ENCODE measurements at regions not wholly inside any gene's neighbourhood (a gene's known extent, or its start where the extent isn't known, plus 50 kb on each side); places are given as distances from the start of the nearest gene placed in this dataset.

DNA sequence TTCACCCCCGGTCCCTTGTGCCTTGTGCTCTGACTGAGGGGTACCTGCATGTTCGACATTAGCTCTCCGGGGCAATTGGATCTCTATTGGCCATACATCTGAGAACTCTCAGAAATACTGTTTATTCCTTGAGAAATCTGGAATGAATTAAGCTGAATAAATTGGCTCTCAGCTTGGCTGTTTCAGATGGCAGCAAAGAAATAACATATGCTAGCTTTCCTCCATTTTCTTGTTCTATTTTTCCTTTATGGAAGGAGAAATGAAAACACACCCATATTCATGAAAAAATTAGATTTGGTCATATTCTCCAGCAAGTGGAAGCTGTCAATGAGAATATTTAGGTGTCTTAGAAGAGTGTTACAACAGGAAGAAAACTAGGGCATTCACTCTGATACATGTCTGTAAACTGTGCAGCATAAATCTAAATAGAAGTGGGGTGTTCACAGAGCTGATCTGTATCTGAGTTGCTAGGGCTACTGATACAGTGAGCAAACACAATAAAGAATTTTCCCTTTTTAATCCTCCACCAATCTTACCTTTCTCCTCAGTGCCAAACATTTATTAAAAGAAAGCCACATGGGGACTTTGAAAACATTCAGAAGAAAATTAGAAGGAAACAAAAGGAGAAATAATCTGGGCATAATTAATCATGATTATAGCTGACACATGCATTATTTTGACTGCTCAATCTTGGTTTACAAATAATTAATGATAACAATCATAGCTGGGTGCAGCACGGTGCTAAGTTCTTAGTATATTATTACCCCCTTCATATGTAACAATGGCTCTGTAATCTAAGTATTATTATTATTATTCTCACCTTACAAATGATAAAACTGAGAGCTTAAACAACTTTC is 671.9 kb upstream of the USP24 start:
- CTCF ChIA-PET, result interaction anchor here (0.6 kb wide), 1 partner anchor 25 kb away, joined by 3 read pairs; no protein-coding TSS in a partner anchor
- BruUV-seq (replicated peaks), result no TSS peak
- Histone ChIP-seq H2AFZ (no peak overlapping the region), H4K20me1 (ENCODE audit: insufficient read depth) (no peaks in the 10 kb centered on the region), H3K27ac (no peak overlapping the region), H3K4me1 (replicated peaks; ENCODE audit: insufficient read depth) (no peaks in the 10 kb centered on the region; the same call in 1 of the 2 replicates), H3F3A (ENCODE audit: insufficient read depth, low read depth) (no peaks in the 10 kb centered on the region), H3K4me3 (no peak overlapping the region), H3K36me3 (ENCODE audit: low read depth) (no peaks in the 10 kb centered on the region), H3K4me2 (no peak overlapping the region), H3K9me2 (ENCODE audit: insufficient read depth) (no peaks in the 10 kb centered on the region), H3K9me3 (ENCODE audit: insufficient read depth, low read depth) (peaks cover 3% of the 10 kb centered on the region; the same call in 1 of the 2 replicates), H3K79me2 (ENCODE audit: low read depth) (no peaks in the 10 kb centered on the region), H3K27me3 (ENCODE audit: insufficient read depth, low read depth) (no peaks in the 10 kb centered on the region)
- intact Hi-C loops (cut with micrococcal nuclease; ENCODE audit: unreplicated experiment), result no loop called here
- TF ChIP-seq, protein P1, sequence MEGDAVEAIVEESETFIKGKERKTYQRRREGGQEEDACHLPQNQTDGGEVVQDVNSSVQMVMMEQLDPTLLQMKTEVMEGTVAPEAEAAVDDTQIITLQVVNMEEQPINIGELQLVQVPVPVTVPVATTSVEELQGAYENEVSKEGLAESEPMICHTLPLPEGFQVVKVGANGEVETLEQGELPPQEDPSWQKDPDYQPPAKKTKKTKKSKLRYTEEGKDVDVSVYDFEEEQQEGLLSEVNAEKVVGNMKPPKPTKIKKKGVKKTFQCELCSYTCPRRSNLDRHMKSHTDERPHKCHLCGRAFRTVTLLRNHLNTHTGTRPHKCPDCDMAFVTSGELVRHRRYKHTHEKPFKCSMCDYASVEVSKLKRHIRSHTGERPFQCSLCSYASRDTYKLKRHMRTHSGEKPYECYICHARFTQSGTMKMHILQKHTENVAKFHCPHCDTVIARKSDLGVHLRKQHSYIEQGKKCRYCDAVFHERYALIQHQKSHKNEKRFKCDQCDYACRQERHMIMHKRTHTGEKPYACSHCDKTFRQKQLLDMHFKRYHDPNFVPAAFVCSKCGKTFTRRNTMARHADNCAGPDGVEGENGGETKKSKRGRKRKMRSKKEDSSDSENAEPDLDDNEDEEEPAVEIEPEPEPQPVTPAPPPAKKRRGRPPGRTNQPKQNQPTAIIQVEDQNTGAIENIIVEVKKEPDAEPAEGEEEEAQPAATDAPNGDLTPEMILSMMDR (conservative IDR thresholded peaks at IDR 0.05), result no peak
- no peak for TF ChIP-seq EZH2 (IDR thresholded peaks at IDR 0.05; ENCODE audit: low read depth)
- POLR2A ChIA-PET (ENCODE audit: unreplicated experiment), result no interaction called here
- DNase-seq, result peak in 1 of 2 experiments; percentile 46

DNA sequence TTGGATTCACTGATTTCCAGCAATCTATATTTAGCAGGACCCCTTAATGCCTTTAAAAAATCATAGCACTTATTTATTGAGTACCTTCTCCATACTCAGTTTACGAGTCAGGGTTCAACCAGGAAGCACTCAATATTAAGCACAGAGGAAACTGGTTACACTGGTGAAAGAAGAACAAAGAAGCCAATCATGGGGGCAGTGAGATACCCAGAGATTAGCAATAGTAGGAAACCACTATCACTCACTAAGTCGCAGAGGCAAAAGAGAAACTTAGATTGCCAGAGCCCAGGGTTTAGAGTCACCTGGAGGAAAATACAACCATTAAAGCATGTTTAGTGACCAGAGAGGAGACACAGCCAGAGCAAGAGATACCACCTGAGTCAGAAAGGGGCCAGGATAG is 670.5 kb upstream of the USP24 start:
- POLR2A ChIA-PET (ENCODE audit: unreplicated experiment), result no interaction called here
- TF ChIP-seq EZH2 (IDR thresholded peaks at IDR 0.05; ENCODE audit: low read depth), result no peak
- TF ChIP-seq, protein P1 (conservative IDR thresholded peaks at IDR 0.05), result no peak
- Histone ChIP-seq H3K79me2 (ENCODE audit: low read depth) (no peaks in the 10 kb centered on the region), H2AFZ (peak overlapping the region; percentile 62; the same call in 1 of the 2 replicates), H3K36me3 (ENCODE audit: low read depth) (no peaks in the 10 kb centered on the region), H3K9me2 (ENCODE audit: insufficient read depth) (no peaks in the 10 kb centered on the region), H3K4me3 (no peak overlapping the region), H3K4me1 (replicated peaks; ENCODE audit: insufficient read depth) (no peaks in the 10 kb centered on the region; the same call in 1 of the 2 replicates), H4K20me1 (ENCODE audit: insufficient read depth) (no peaks in the 10 kb centered on the region), H3K9me3 (ENCODE audit: insufficient read depth, low read depth) (no peaks in the 10 kb centered on the region; the same call in 1 of the 2 replicates), H3K27ac (no peak overlapping the region), H3K27me3 (ENCODE audit: insufficient read depth, low read depth) (no peaks in the 10 kb centered on the region), H3F3A (ENCODE audit: insufficient read depth, low read depth) (no peaks in the 10 kb centered on the region), H3K4me2 (no peak overlapping the region)
- CTCF ChIA-PET, result no interaction called here
- no peak for DNase-seq
- intact Hi-C loops (cut with micrococcal nuclease; ENCODE audit: unreplicated experiment), result no loop called here
- BruUV-seq (replicated peaks), result no TSS peak

DNA sequence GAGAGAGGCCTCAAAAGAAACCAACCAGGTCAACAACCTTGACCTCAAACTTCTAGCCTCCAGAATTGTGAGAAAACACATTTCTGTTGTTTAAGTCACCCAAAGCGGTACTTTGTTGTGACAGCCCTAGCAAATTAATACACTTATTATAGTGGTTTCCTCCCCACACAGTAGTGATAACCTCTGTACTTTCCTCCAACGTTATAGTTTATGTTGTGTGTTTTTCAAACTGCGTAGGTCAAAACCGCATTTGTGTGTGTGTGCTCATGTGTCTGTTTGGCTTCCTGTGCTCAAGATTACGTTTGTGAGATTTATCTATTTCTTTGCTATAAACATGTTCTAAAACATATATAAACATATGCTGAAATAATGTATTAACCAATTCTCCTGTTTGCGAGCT is 667.8 kb upstream of the USP24 start:
- no peaks in the 10 kb centered on the region for H3K9me2 ChIP-seq (ENCODE audit: insufficient read depth)
- no peaks in the 10 kb centered on the region for H3F3A ChIP-seq (ENCODE audit: insufficient read depth, low read depth)
- H3K9me3 ChIP-seq (ENCODE audit: insufficient read depth, low read depth), result no peaks in the 10 kb centered on the region; the same call in 1 of the 2 replicates
- no peaks in the 10 kb centered on the region for H4K20me1 ChIP-seq (ENCODE audit: insufficient read depth)
- H3K4me3 ChIP-seq, result no peak overlapping the region
- no peaks in the 10 kb centered on the region; the same call in 1 of the 2 replicates for H3K4me1 ChIP-seq (replicated peaks; ENCODE audit: insufficient read depth)
- intact Hi-C loops (cut with micrococcal nuclease; ENCODE audit: unreplicated experiment), result no loop called here
- DNase-seq, result no peak
- H3K27me3 ChIP-seq (ENCODE audit: insufficient read depth, low read depth), result no peaks in the 10 kb centered on the region
- no peak for TF ChIP-seq EZH2 (IDR thresholded peaks at IDR 0.05; ENCODE audit: low read depth)
- H3K4me2 ChIP-seq, result no peak overlapping the region
- CTCF ChIA-PET, result no interaction called here
- no peak overlapping the region for H3K27ac ChIP-seq
- no peaks in the 10 kb centered on the region for H3K36me3 ChIP-seq (ENCODE audit: low read depth)
- POLR2A ChIA-PET (ENCODE audit: unreplicated experiment), result no interaction called here
- BruUV-seq (replicated peaks), result no TSS peak
- no peaks in the 10 kb centered on the region for H3K79me2 ChIP-seq (ENCODE audit: low read depth)
- no peak overlapping the region for H2AFZ ChIP-seq
